Stimulated activated CD8-positive, alpha-beta memory T cell treated with anti-CD3 and anti-CD28 coated beads, Interleukin-4, amount 100 ng/mL, for 24 hours (primary cell): ENCODE measurements at regions not wholly inside any gene's neighbourhood (a gene's known extent, or its start where the extent isn't known, plus 50 kb on each side); places are given as distances from the start of the nearest gene placed in this dataset.
"Not testable (repeated sequence)": the region's sequence is repeated elsewhere in the genome, so short reads cannot be mapped to it uniquely, and the experiment has no call there.

ENCODE experiments used
- DNase-seq: peaks from one replicate; pipeline ENCODE4 v3.0.0-alpha.2; 2020; ENCODE audit warnings: low read depth

- no peak for DNase-seq
These were observed 91.7 kb upstream of the PITRM1 start for GRCh38 chr10:3264161-3264761.

DNA sequence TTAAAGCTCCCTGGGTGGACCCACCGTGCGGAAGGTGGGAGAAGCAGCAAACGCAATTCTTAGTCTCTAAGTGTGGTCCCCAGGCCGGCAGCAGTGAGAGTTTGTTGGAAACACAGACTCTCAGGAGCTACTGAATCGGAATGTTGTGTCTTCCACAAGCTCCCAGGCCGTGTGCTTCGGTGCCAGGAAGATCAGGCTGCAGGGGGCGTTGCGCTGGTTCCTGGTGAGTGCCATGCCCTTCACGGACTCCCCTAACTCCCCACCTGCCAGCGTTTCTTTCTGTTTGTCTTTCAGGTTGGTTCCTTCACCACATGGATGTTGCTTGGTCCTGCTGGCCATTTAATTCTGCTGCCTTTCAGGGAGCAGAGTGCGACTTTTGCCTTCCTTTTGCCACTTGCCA is 91.2 kb upstream of the PITRM1 start:
- no peak for DNase-seq

- DNase-seq, result no peak
These were observed 90.5 kb upstream of the PITRM1 start for GRCh38 chr10:3263082-3263481.

DNA sequence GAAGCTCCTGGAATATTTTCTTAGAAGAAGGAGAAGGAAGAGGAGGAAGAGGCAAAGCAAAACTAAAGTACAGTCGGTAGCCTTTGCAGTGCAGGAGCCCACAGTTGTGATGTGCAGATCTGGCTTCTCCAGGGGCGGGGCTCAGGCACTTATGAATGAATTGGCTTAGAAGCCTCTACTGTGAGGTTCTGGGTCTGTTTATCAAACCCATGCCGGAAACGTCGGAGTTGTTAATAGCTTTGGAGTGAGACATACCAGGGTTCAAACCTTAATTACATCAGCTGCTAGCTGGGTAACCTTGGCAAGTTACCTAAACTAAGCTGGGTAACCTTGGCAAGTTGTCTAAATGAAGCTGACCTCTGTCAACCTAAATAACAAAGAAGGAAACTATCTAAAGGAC is 89.3 kb upstream of the PITRM1 start:
- DNase-seq, result no peak

GRCh38 chr10:3260066-3260834 is 87.7 kb upstream of the PITRM1 start:
- DNase-seq, result no peak

GRCh38 chr10:3259499-3259898 is 86.9 kb upstream of the PITRM1 start:
- DNase-seq, result no peak

- no peak for DNase-seq
These were observed 85.8 kb upstream of the PITRM1 start for GRCh38 chr10:3258394-3258793.

GRCh38 chr10:3255616-3256015 is 83.0 kb upstream of the PITRM1 start:
- no peak for DNase-seq

GRCh38 chr10:3255075-3255474 is 82.5 kb upstream of the PITRM1 start:
- no peak for DNase-seq

- not testable (repeated sequence) for DNase-seq
These were observed 81.4 kb upstream of the PITRM1 start for GRCh38 chr10:3253974-3254373.

DNA sequence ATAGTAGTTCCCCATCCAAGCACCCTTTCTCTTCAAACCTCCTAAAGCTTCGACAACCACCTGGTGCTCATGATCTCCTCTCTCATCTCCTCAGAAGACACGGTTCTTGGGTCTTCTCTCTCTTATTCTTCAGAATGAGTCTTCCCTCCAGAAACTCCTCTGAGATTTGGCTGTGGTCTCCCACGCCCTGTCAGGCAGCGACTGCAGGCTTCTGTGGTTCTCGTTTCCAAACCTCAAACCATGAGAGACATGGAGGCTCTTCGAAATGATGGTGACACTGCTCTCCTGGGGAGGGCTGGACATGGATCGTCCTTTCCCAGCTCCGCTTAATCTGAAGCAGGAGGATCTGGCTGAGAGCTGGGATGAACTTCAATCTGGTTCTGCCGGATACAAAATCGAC is 78.6 kb upstream of the PITRM1 start:
- no peak for DNase-seq

- DNase-seq, result no peak
These were observed 76.8 kb upstream of the PITRM1 start for GRCh38 chr10:3249307-3249889.

- DNase-seq, result no peak
These were observed 76.1 kb upstream of the PITRM1 start for GRCh38 chr10:3248526-3249306.

- DNase-seq, result no peak
These were observed 72.8 kb upstream of the PITRM1 start for GRCh38 chr10:3245395-3245794.

DNA sequence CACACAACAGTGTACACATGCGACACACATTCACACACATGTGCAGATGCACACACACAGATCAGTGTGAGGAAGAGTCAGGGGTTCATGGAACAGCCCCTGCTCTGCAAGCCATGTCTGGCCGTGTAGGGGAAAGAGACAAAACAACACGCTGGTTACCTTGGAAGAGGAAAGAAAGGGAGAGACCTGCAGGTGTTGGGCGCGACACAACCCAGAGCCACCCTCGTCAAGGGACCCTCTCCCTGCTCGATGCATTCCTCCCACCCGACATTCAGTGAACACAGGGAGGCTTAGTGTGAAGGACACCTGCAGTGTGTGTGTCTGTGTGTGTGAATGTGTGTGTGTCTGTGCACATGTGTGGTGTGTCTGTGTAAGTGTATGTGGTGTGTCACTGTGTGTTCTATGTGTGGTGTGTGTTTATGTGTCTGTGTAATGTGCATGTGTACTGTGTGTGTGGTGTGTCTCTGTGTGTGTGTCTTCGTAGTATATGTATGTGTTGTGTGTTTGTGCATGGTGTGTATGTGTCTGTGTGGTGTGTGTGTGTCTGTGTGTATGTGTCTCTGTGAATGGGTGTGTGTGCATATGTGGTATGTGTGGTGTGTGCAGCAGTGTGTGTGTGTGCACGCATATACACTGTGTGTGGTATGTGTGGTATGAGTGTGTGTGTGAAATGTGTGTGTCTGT is 69.5 kb upstream of the PITRM1 start:
- no peak for DNase-seq

DNA sequence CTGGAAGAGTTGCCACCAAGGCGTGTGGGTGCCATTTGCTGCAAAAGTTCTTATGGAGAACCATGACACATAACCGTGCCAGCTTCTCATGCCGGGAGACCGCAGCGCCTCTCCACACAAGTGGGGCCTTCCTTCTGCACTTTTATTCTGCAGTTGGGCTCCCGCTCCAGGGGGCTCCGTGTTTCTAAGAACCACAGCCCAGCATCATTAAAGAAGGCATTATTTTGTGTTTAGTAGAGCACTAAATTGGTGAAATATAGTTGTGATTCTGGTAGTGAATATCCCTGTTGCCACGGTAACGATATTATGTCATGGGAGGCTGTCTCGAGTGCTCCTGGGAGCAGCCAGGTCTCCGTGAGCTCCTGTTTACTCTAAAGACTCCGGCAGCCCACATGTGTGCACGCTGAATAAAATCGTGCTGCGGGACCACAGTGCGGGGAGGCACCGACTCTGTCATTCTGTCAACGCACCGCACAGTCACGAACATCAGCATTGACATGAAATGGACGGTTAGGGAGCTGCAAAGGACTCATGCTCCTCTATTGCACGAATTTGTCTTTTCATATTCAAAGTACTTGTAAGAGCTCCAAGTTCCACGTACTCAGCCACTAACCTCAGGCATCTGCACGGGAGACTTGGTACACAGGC is 68.8 kb upstream of the PITRM1 start:
- no peak for DNase-seq

DNA sequence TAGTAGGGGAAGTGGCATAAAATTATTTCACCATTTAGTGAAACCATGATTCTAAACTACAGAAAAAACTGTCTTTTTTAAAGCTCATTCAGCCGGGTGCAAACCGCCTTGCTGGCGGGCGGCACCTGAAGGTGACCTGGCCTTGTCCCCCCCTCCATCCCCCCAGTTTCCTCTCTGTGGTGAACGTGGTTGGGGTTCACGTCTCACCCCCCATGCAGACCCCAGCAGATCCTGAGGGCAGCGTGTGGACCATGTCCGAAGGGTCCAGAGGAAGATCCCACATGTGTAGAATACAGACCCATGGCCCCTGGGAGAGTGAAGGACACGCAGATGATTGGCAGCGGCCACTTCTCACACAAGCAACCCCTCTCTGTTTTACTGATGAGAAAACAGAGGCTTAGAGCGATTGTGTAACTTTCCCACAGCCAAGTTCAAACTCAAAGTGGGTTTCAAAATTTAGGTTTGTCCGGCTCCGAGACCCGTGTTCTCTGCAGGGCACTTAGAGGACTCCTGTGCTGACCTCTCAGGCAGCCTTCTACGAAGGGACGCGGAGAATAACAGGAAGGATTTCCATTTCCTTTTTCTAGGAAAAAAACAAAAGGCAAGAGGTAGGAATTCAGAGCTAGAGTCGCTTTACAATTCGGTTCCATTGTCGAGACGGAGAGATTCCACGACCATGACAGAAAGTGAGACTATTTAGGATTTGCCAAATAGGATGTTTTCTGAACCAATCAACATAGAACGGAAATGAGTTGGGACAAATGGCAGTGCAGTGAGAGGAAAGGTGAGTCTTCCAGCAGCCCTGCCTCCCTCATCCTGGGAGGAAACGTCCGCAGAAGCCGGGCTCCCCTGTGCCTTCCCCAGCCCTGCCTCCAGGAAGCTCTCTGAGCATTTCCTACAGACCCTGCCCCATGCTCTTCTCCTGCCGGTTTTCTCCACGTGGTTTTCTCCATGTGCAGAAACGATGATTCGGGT is 67.6 kb upstream of the PITRM1 start:
- no peak for DNase-seq

GRCh38 chr10:3239066-3239919 is 66.7 kb upstream of the PITRM1 start:
- DNase-seq, result peak; percentile 66

DNA sequence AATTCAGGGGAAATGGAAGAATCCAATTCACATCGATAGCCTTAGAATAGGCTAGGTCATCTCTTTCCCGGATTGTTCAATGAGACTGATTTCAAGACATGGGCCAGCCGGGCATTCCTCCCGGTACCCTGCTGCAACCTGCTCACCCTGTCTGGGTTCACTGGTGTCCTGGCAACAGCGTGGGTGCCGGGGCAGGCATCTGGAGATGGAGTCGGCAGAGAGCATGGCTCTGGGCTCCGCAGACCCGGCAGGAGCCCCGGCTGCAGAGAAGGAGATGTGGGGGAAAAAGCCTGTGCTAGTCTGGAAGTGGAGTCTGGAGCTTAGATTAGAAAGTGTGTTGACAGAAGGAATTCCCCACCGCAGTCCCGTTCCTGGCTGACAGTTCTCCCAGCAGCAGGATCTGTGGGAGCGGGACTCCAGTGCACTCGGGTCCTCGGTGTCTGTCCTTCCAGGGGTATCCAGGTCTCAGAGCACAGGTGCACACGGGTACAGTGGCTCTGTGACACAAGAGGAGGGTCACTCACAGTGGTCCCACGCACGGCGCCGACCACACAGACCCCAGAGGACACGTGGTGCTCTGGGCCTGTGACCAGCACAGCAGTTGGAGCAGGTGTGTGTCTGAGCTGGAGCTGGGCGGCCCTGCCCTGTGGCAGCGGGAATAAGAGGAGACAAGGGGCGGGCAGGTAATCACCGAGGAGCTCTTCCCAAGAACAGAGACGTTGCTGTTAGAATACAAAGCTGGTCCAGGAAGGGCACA is 65.7 kb upstream of the PITRM1 start:
- no peak for DNase-seq
